K562 (cell line): ENCODE measurements at regions not wholly inside any gene's neighbourhood (a gene's known extent, or its start where the extent isn't known, plus 50 kb on each side); places are given as distances from the start of the nearest gene placed in this dataset.

Experiments used
- BRCA1 ChIP-seq, 2 experiments: fragments of 450-650 bp in 1 of 2; sonication (generic) in 1 of 2; formaldehyde crosslinking in 1 of 2; IDR thresholded peaks; 2 replicates each; pipeline versions ENCODE4 v1.5.0 to v1.6.1; 2017 to 2020; ENCODE audit warnings: mild to moderate bottlenecking in 1 of 2, missing genetic modification reagents in 1 of 2
- CBFA2T3 ChIP-seq: fragments of 450-650 bp; IDR thresholded peaks from 2 replicates; pipeline ENCODE4 v1.6.1; 2017
- DNMT1 ChIP-seq: fragments of 450-650 bp; IDR thresholded peaks from 2 replicates; pipeline ENCODE4 v1.6.1; 2016; ENCODE audit warnings: antibody characterized with exemption, mild to moderate bottlenecking
- ETV1 ChIP-seq: fragments of 450-650 bp; conservative IDR thresholded peaks from 2 replicates; pipeline ENCODE4 v1.6.1; 2016; ENCODE audit warnings: missing genetic modification characterization, control low read depth, low read depth, missing compliant biosample characterization
- FOXA3 ChIP-seq, 2 experiments: fragments of 450-650 bp in 1 of 2; sonication (generic) in 1 of 2; formaldehyde crosslinking; IDR thresholded peaks in 1 of 2; conservative IDR thresholded peaks in 1 of 2; 2 replicates each; pipeline versions ENCODE4 v1.4.0 to v1.8.0; 2020 to 2022; ENCODE audit warnings: mild to moderate bottlenecking in 2 of 2, missing genetic modification reagents in 1 of 2
- HDAC2 ChIP-seq: fragments of 450-650 bp; IDR thresholded peaks from 2 replicates; pipeline ENCODE4 v1.6.1; 2016; ENCODE audit warnings: mild to moderate bottlenecking
- HOXB6 ChIP-seq: fragments of 250-450 bp; sonication (Bioruptor Pico); IDR thresholded peaks from 2 replicates; pipeline ENCODE4 v1.5.1; 2022; ENCODE audit warnings: mild to moderate bottlenecking, borderline replicate concordance
- IFI16 ChIP-seq: fragments of 250-450 bp; sonication (Bioruptor Pico); IDR thresholded peaks from 2 replicates; pipeline ENCODE4 v2.1.2; 2022; ENCODE audit warnings: mild to moderate bottlenecking, inconsistent platforms
- JUNB ChIP-seq: fragments of 450-650 bp; formaldehyde crosslinking; conservative IDR thresholded peaks from 2 replicates; pipeline ENCODE4 v1.4.0; 2020; ENCODE audit warnings: mild to moderate bottlenecking
- KAT2B ChIP-seq: IDR thresholded peaks from one replicate; pipeline ENCODE4 v1.6.1; 2012; ENCODE audit warnings: low read depth, mild to moderate bottlenecking, control low read depth, inconsistent platforms, low read length, moderate library complexity
- KDM4B ChIP-seq, 2 experiments: fragments of 450-650 bp in 1 of 2; sonication (generic) in 1 of 2; IDR thresholded peaks; 2 replicates each; pipeline ENCODE4 v1.6.1; 2016 to 2017; ENCODE audit warnings: borderline replicate concordance in 2 of 2, antibody characterized with exemption in 1 of 2, low read depth in 1 of 2, mild to moderate bottlenecking in 1 of 2
- MYBL2 ChIP-seq, 2 experiments: fragments of 450-650 bp in 1 of 2; sonication (generic) in 1 of 2; formaldehyde crosslinking in 1 of 2; IDR thresholded peaks; 2 replicates each; pipeline versions ENCODE4 v1.6.1 to v1.8.1; 2017 to 2022; ENCODE audit warnings: borderline replicate concordance in 1 of 2, inconsistent platforms in 1 of 2, low read depth in 1 of 2, mild to moderate bottlenecking in 1 of 2, missing genetic modification reagents in 1 of 2, moderate library complexity in 1 of 2
- NFIX ChIP-seq: fragments of 250-450 bp; sonication (Bioruptor Pico); IDR thresholded peaks from 2 replicates; pipeline ENCODE4 v1.4.0; 2020; ENCODE audit warnings: low read depth, mild to moderate bottlenecking, moderate library complexity
- RHOXF2B ChIP-seq: fragments of 250-450 bp; sonication (Bioruptor Pico); conservative IDR thresholded peaks from 2 replicates; pipeline ENCODE4 v1.5.1; 2021
- SAFB2 ChIP-seq: fragments of 200-400 bp; formaldehyde crosslinking; IDR thresholded peaks from 2 replicates; pipeline ENCODE4 v1.6.1; 2018; ENCODE audit warnings: borderline replicate concordance, low read length, low read depth, moderate library complexity; ENCODE audit not compliant: severe bottlenecking
- SP1 ChIP-seq: sonication (generic); formaldehyde crosslinking; IDR thresholded peaks from 2 replicates; pipeline ENCODE4 v1.8.1; 2022; ENCODE audit warnings: mild to moderate bottlenecking, missing genetic modification reagents
- TAL1 ChIP-seq: fragments of 450-650 bp; IDR thresholded peaks from 2 replicates; pipeline ENCODE4 v1.6.1; 2016; ENCODE audit warnings: mild to moderate bottlenecking
- TRIM28 ChIP-seq: fragments of 450-650 bp; IDR thresholded peaks from 2 replicates; pipeline ENCODE4 v1.6.1; 2017
- TF ChIP-seq, protein P1 (sequence below), 2 experiments: fragments of 450-650 bp; IDR thresholded peaks; 2 replicates each; pipeline ENCODE4 v1.6.1; 2016
- TF ChIP-seq, protein P2 (sequence below): fragments of 450-650 bp; formaldehyde crosslinking; IDR thresholded peaks from 2 replicates; pipeline ENCODE4 v1.4.0; 2020; ENCODE audit warnings: mild to moderate bottlenecking, mixed read lengths
- TF ChIP-seq, protein P3 (sequence below): sonication (generic); IDR thresholded peaks from 2 replicates; pipeline ENCODE4 v1.6.1; 2016
- TF ChIP-seq, protein P4 (sequence below): fragments of 450-650 bp; IDR thresholded peaks from 2 replicates; pipeline ENCODE4 v1.6.1; 2016; ENCODE audit warnings: mild to moderate bottlenecking
- TF ChIP-seq, protein P5 (sequence below): fragments of 450-650 bp; formaldehyde crosslinking; IDR thresholded peaks from 2 replicates; pipeline ENCODE4 v1.4.0; 2022; ENCODE audit warnings: mild to moderate bottlenecking, moderate library complexity

DNA sequence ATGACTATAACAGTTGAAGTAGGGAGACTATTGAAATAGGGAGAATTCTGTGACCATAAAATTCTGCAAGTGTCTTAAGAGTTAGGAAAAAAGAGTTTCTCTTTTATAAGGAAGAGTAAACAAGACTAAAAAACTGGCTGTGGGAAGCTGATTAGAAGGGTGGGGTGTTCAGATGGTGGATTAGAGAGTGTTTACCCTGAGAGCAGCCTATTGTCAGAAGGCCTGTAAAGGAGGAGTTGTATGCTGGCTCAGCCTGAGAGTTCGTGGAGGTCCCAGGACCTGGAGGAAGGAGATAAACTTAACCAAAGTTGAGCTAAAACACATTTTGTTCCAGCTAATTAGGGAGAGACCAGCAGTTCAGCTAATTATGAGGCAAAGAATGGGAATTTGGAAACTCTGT is 629.7 kb downstream of the PCDH7 start (continued):
- TF ChIP-seq KDM4B (IDR thresholded peaks at IDR 0.05; ENCODE audit: borderline replicate concordance in 2 of 2, low read depth in 1 of 2) (no peak), RHOXF2B (CRISPR knock-in tag) (no peak), NFIX (no peak), KAT2B (no peak), HDAC2 (no peak), FOXA3 (CRISPR knock-in tag; conservative IDR thresholded peaks at IDR 0.05 in 1 of 2, IDR thresholded peaks at IDR 0.05 in 1 of 2) (peak; percentile 81 to 88; a peak in 3 of 4 replicates), TRIM28 (no peak), MYBL2 (IDR thresholded peaks at IDR 0.05; ENCODE audit: low read depth) (no peak), MYBL2 (CRISPR knock-in tag; IDR thresholded peaks at IDR 0.05; ENCODE audit: borderline replicate concordance) (no peak), ETV1 (no peak), HOXB6 (CRISPR knock-in tag) (no peak), BRCA1 (IDR thresholded peaks at IDR 0.05) (no peak), BRCA1 (CRISPR knock-in tag; IDR thresholded peaks at IDR 0.05) (no peak), SP1 (CRISPR knock-in tag) (no peak), SAFB2 (no peak), JUNB (CRISPR knock-in tag) (no peak), CBFA2T3 (peak; percentile 75), DNMT1 (no peak), TAL1 (peak; percentile 57), IFI16 (CRISPR knock-in tag) (no peak)
- TF ChIP-seq, protein P1, sequence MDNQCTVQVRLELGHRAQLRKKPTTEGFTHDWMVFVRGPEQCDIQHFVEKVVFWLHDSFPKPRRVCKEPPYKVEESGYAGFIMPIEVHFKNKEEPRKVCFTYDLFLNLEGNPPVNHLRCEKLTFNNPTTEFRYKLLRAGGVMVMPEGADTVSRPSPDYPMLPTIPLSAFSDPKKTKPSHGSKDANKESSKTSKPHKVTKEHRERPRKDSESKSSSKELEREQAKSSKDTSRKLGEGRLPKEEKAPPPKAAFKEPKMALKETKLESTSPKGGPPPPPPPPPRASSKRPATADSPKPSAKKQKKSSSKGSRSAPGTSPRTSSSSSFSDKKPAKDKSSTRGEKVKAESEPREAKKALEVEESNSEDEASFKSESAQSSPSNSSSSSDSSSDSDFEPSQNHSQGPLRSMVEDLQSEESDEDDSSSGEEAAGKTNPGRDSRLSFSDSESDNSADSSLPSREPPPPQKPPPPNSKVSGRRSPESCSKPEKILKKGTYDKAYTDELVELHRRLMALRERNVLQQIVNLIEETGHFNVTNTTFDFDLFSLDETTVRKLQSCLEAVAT (IDR thresholded peaks at IDR 0.05), result no peak
- TF ChIP-seq, protein P2, sequence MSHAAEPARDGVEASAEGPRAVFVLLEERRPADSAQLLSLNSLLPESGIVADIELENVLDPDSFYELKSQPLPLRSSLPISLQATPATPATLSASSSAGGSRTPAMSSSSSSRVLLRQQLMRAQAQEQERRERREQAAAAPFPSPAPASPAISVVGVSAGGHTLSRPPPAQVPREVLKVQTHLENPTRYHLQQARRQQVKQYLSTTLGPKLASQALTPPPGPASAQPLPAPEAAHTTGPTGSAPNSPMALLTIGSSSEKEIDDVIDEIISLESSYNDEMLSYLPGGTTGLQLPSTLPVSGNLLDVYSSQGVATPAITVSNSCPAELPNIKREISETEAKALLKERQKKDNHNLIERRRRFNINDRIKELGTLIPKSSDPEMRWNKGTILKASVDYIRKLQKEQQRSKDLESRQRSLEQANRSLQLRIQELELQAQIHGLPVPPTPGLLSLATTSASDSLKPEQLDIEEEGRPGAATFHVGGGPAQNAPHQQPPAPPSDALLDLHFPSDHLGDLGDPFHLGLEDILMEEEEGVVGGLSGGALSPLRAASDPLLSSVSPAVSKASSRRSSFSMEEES, result no peak
- TF ChIP-seq, protein P3, sequence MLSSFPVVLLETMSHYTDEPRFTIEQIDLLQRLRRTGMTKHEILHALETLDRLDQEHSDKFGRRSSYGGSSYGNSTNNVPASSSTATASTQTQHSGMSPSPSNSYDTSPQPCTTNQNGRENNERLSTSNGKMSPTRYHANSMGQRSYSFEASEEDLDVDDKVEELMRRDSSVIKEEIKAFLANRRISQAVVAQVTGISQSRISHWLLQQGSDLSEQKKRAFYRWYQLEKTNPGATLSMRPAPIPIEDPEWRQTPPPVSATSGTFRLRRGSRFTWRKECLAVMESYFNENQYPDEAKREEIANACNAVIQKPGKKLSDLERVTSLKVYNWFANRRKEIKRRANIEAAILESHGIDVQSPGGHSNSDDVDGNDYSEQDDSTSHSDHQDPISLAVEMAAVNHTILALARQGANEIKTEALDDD, result no peak
- TF ChIP-seq, protein P4, sequence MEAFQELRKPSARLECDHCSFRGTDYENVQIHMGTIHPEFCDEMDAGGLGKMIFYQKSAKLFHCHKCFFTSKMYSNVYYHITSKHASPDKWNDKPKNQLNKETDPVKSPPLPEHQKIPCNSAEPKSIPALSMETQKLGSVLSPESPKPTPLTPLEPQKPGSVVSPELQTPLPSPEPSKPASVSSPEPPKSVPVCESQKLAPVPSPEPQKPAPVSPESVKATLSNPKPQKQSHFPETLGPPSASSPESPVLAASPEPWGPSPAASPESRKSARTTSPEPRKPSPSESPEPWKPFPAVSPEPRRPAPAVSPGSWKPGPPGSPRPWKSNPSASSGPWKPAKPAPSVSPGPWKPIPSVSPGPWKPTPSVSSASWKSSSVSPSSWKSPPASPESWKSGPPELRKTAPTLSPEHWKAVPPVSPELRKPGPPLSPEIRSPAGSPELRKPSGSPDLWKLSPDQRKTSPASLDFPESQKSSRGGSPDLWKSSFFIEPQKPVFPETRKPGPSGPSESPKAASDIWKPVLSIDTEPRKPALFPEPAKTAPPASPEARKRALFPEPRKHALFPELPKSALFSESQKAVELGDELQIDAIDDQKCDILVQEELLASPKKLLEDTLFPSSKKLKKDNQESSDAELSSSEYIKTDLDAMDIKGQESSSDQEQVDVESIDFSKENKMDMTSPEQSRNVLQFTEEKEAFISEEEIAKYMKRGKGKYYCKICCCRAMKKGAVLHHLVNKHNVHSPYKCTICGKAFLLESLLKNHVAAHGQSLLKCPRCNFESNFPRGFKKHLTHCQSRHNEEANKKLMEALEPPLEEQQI, result no peak
- TF ChIP-seq, protein P5, sequence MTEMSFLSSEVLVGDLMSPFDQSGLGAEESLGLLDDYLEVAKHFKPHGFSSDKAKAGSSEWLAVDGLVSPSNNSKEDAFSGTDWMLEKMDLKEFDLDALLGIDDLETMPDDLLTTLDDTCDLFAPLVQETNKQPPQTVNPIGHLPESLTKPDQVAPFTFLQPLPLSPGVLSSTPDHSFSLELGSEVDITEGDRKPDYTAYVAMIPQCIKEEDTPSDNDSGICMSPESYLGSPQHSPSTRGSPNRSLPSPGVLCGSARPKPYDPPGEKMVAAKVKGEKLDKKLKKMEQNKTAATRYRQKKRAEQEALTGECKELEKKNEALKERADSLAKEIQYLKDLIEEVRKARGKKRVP (CRISPR knock-in tag), result no peak
